ENCODE measurements at regions not wholly inside any gene's neighbourhood (a gene's known extent, or its start where the extent isn't known, plus 50 kb on each side); places are given as distances from the start of the nearest gene placed in this dataset.

GRCh38 chr12:126182619-126183236 lies 1117.5 kb downstream of the AACS start:
- ChIA-PET CTCF (ENCODE audit: partially characterized antibody) (no interaction called here), POLR2A (ENCODE audit: partially characterized antibody) (no interaction called here)
- Histone ChIP-seq H4K5ac (ENCODE audit: insufficient read length, low read depth, low read length) (no peak overlapping the region), H3K4me1 (replicated peaks in 1 of 4; ENCODE audit: control insufficient read depth in 3 of 4, insufficient read depth in 4 of 4, low read length in 3 of 4) (no peaks in the 10 kb centered on the region), H2AK5ac (ENCODE audit: low read depth, low read length) (no peak overlapping the region), H3K9ac (replicated peaks in 1 of 4; ENCODE audit: extremely low read depth in 1 of 4, low read depth in 3 of 4, low read length in 3 of 4) (no peak overlapping the region), H2AFZ (ENCODE audit: low read length) (no peak overlapping the region), H3K56ac (replicated peaks; ENCODE audit: insufficient read length, low read depth, low read length) (no peak overlapping the region), H3K14ac (ENCODE audit: insufficient read length) (no peak overlapping the region), H3K23ac (ENCODE audit: insufficient read length) (no peak overlapping the region), H2BK5ac (ENCODE audit: low read depth, low read length) (no peak overlapping the region), H2BK15ac (ENCODE audit: low read length) (no peak overlapping the region), H3K79me2 (ENCODE audit: control insufficient read depth in 1 of 2, insufficient read depth in 2 of 2, low read length in 2 of 2) (no peaks in the 10 kb centered on the region), H3K4ac (replicated peaks; ENCODE audit: insufficient read length, low read depth, low read length) (no peak overlapping the region), H2BK12ac (ENCODE audit: low read depth, low read length) (no peak overlapping the region), H3K18ac (ENCODE audit: extremely low read depth, low read length) (no peak overlapping the region), H2BK20ac (ENCODE audit: low read length) (no peak overlapping the region), H3K9me3 (ENCODE audit: insufficient read depth in 2 of 2, low read depth in 1 of 2, low read length in 1 of 2) (peaks cover 4 to 7% of the 10 kb centered on the region in 2 experiments; a peak in 1 of 4 replicates), H3K36me3 (ENCODE audit: control insufficient read depth in 2 of 4, insufficient read depth in 4 of 4, low read length in 3 of 4) (no peaks in the 10 kb centered on the region), H3K79me1 (ENCODE audit: low read depth, low read length) (no peaks in the 10 kb centered on the region), H4K8ac (ENCODE audit: extremely low read depth, insufficient read depth, low read length) (no peak overlapping the region), H4K91ac (replicated peaks; ENCODE audit: insufficient read length, low read length) (no peak overlapping the region), H3K4me2 (ENCODE audit: insufficient read depth in 1 of 2, low read depth in 2 of 2, low read length in 2 of 2) (no peak overlapping the region), H2BK120ac (replicated peaks; ENCODE audit: low read depth, low read length) (no peak overlapping the region), H3K27ac (ENCODE audit: low read depth, low read length) (no peak overlapping the region), H3K27me3 (replicated peaks in 1 of 4; ENCODE audit: control insufficient read depth in 3 of 4, extremely low read depth in 1 of 4, insufficient read depth in 3 of 4, low read length in 3 of 4) (no peaks in the 10 kb centered on the region), H3K4me3 (ENCODE audit: extremely low read depth in 1 of 4, insufficient read depth in 2 of 4, low read depth in 3 of 4, low read length in 4 of 4) (no peak overlapping the region), H3K23me2 (ENCODE audit: low read depth, low read length) (no peaks in the 10 kb centered on the region), H4K20me1 (replicated peaks in 1 of 2; ENCODE audit: control insufficient read depth in 1 of 2, insufficient read depth in 2 of 2, low read length in 2 of 2) (no peaks in the 10 kb centered on the region)
- 95% methylated on average over 5 of the region's 5 CpGs; no CpG with 5 or more reads in 1 of the 2 experiments for WGBS, 2 experiments (ENCODE audit: extremely low coverage in 1 of 2, insufficient coverage in 1 of 2, insufficient read length in 1 of 2, insufficient replicate concordance in 2 of 2, low coverage in 1 of 2, low lambda C conversion rate in 2 of 2, missing lambda C conversion rate in 1 of 2)
- no peak for FAIRE-seq
- DNase-seq (ENCODE audit: low read depth in 1 of 2, low spot score in 2 of 2): no peak
- TF ChIP-seq JUND (IDR thresholded peaks at IDR 0.05; ENCODE audit: low read length) (no peak), ZNF274 (IDR thresholded peaks at IDR 0.05; ENCODE audit: borderline replicate concordance, extremely low read depth, low read length) (no peak), YY1 (IDR thresholded peaks at IDR 0.05; ENCODE audit: low read depth, low read length) (no peak), RXRA (IDR thresholded peaks at IDR 0.05; ENCODE audit: insufficient read depth, low read depth, low read length) (no peak), ATF2 (IDR thresholded peaks at IDR 0.05; ENCODE audit: low read length) (no peak), EGR1 (IDR thresholded peaks at IDR 0.05; ENCODE audit: borderline replicate concordance, low read depth, low read length) (no peak), CREB1 (IDR thresholded peaks at IDR 0.05) (no peak)
